H1 (cell line): ENCODE measurements at regions not wholly inside any gene's neighbourhood (a gene's known extent, or its start where the extent isn't known, plus 50 kb on each side); places are given as distances from the start of the nearest gene placed in this dataset.

Experiments
- CBX8 ChIP-seq: fragments of 300-800, 300-1000 bp; sonication (generic); IDR thresholded peaks from 2 replicates; pipeline ENCODE4 v1.7.1; 2016; ENCODE audit warnings: low read depth, low read length, borderline replicate concordance
- CHD1 ChIP-seq: IDR thresholded peaks from 2 replicates; pipeline ENCODE4 v1.6.1; 2012; ENCODE audit warnings: low read depth, low read length, improper control_type of control experiment
- CHD7 ChIP-seq: fragments of 300-600 bp; sonication (generic); IDR thresholded peaks from 2 replicates; pipeline ENCODE4 v1.7.1; 2012; ENCODE audit warnings: low read length, moderate library complexity, mild to moderate bottlenecking, inconsistent platforms; ENCODE audit not compliant: insufficient replicate concordance
- KDM1A ChIP-seq: fragments of 200-600, 300-600 bp; sonication (generic); IDR thresholded peaks from 2 replicates; pipeline ENCODE4 v1.7.1; 2016; ENCODE audit warnings: mild to moderate bottlenecking, low read length, borderline replicate concordance
- POLR2AphosphoS5 ChIP-seq: IDR thresholded peaks from 2 replicates; pipeline ENCODE4 v1.6.1; 2011; ENCODE audit warnings: low read depth, low read length
- RXRA ChIP-seq: IDR thresholded peaks from 2 replicates; pipeline ENCODE4 v1.6.1; 2011; ENCODE audit warnings: low read depth, mild to moderate bottlenecking, low read length, moderate library complexity; ENCODE audit not compliant: insufficient read depth
- SP2 ChIP-seq: IDR thresholded peaks from 2 replicates; pipeline ENCODE4 v1.6.1; 2012; ENCODE audit warnings: mild to moderate bottlenecking, low read length, inconsistent platforms

GRCh38 chr2:78034706-78035105, 512.5 kb upstream of the LRRTM4 start (continued):
- TF ChIP-seq CHD7, result no peak
- no peak for TF ChIP-seq KDM1A
- no peak for TF ChIP-seq CHD1
- TF ChIP-seq POLR2AphosphoS5, result no peak
- TF ChIP-seq SP2, result no peak
- TF ChIP-seq CBX8, result no peak
- TF ChIP-seq RXRA, result no peak
